HepG2 (cell line): ENCODE measurements at regions not wholly inside any gene's neighbourhood (a gene's known extent, or its start where the extent isn't known, plus 50 kb on each side); places are given as distances from the start of the nearest gene placed in this dataset.

Source experiments
- ATAC-seq: fragments of 200-7000 bp; cut with Tn5 transposase; 3 replicates; pipeline ENCODE4 v1.9.1; 2020; ENCODE audit warnings: mild to moderate bottlenecking, moderate library complexity
- BruUV-seq: library from RNA; stranded (reverse); fragments of 400-500 nt; replicated peaks from 2 replicates; lab custom pipeline; 2021; lab: Mats Ljungman, UMichigan
- CTCF ChIA-PET: fragments of 300-600 bp; formaldehyde crosslinking; extraction: SDS; loops from one replicate; lab custom pipeline; 2021; ENCODE audit warnings: low total read pairs, inconsistent platforms, low intra/inter-chr PET ratio; lab: Yijun Ruan, JAX
- POLR2A ChIA-PET: fragments of 350-600 bp; sonication (Branson Sonifier 250); formaldehyde crosslinking; loops from one replicate; lab custom pipeline; 2020; ENCODE audit warnings: antibody characterized with exemption, inconsistent platforms; lab: Yijun Ruan, JAX
- DNase-seq: peaks from one replicate; pipeline ENCODE4 v3.0.0-alpha.2; 2015; ENCODE audit warnings: low spot score
- FAIRE-seq: peaks from 3 replicates; lab custom pipeline; 2011; peaks lifted over from hg19 to GRCh38; lab: Jason Lieb, UNC
- H2AFZ ChIP-seq: one replicate; pipeline ENCODE4 v1.6.1; 2011; ENCODE audit warnings: low read length, inconsistent platforms
- H3K27ac ChIP-seq: fragments of 300-600 bp; 3 replicates; pipeline ENCODE4 v1.8.0; 2011; ENCODE audit warnings: mixed run types, mild to moderate bottlenecking, mixed read lengths, low read length, inconsistent platforms; ENCODE audit not compliant: insufficient read depth; ENCODE audit errors: extremely low read length
- H3K27me3 ChIP-seq, 2 experiments: fragments of 200-600 bp in 1 of 2; 2 replicates in 1 of 2; 3 replicates in 1 of 2; pipeline versions ENCODE4 v1.6.0 to v1.8.0; 2011; ENCODE audit warnings: low read length in 2 of 2, mild to moderate bottlenecking in 2 of 2, moderate library complexity in 2 of 2, inconsistent platforms in 1 of 2; ENCODE audit not compliant: insufficient read depth in 2 of 2, control insufficient read depth in 1 of 2
- H3K36me3 ChIP-seq, 2 experiments: fragments of 200-600 bp in 1 of 2; replicated peaks in 1 of 2; 2 replicates in 1 of 2; 3 replicates in 1 of 2; pipeline versions ENCODE4 v1.5.1 to v1.8.0; 2011; ENCODE audit warnings: low read length in 2 of 2, inconsistent platforms in 1 of 2; ENCODE audit not compliant: insufficient read depth in 2 of 2, control insufficient read depth in 1 of 2
- H3K4me1 ChIP-seq: 2 replicates; pipeline ENCODE4 v1.5.1; 2012; ENCODE audit warnings: low read length, inconsistent platforms; ENCODE audit not compliant: insufficient read depth
- H3K4me2 ChIP-seq: 2 replicates; pipeline ENCODE4 v1.6.0; 2011; ENCODE audit warnings: low read depth, low read length, inconsistent platforms
- H3K4me3 ChIP-seq, 3 experiments: fragments of 200-600 bp in 1 of 3; sonication (generic), shearing (Covaris generic) in 1 of 3; replicated peaks in 1 of 3; 2 replicates each; pipeline ENCODE4 v1.5.1; 2011 to 2016; ENCODE audit warnings: low read length in 3 of 3, inconsistent platforms in 2 of 3, low read depth in 2 of 3, mild to moderate bottlenecking in 2 of 3, control low read depth in 1 of 3, mixed read lengths in 1 of 3; ENCODE audit not compliant: insufficient read depth in 1 of 3
- H3K79me2 ChIP-seq: one replicate; pipeline ENCODE4 v1.6.1; 2011; ENCODE audit warnings: low read length, inconsistent platforms; ENCODE audit not compliant: insufficient read depth
- H3K9ac ChIP-seq: 2 replicates; pipeline ENCODE4 v1.6.0; 2011; ENCODE audit warnings: mild to moderate bottlenecking, low read depth, low read length, inconsistent platforms; ENCODE audit not compliant: insufficient read depth
- H3K9me3 ChIP-seq: 2 replicates; pipeline ENCODE4 v1.5.1; 2012; ENCODE audit warnings: mild to moderate bottlenecking, low read length
- H4K20me1 ChIP-seq: 2 replicates; pipeline ENCODE4 v1.6.0; 2011; ENCODE audit warnings: inconsistent platforms, mild to moderate bottlenecking, low read length, moderate library complexity; ENCODE audit not compliant: insufficient read depth
- CREM ChIP-seq, 2 experiments: sonication (generic) in 1 of 2; formaldehyde crosslinking in 1 of 2; IDR thresholded peaks; 2 replicates each; pipeline versions ENCODE4 v1.4.0 to v1.6.1; 2016 to 2020; ENCODE audit warnings: antibody characterized with exemption in 1 of 2, mild to moderate bottlenecking in 1 of 2, missing genetic modification reagents in 1 of 2
- EEA1 ChIP-seq: sonication (generic); formaldehyde crosslinking; IDR thresholded peaks from 2 replicates; pipeline ENCODE4 v1.5.1; 2020; ENCODE audit warnings: mild to moderate bottlenecking, missing genetic modification reagents, borderline replicate concordance
- KAT2B ChIP-seq: fragments of 150-350 bp; IDR thresholded peaks from 2 replicates; pipeline ENCODE4 v1.6.1; 2014; ENCODE audit warnings: low read depth, low read length, borderline replicate concordance
- SATB2 ChIP-seq: sonication (generic); formaldehyde crosslinking; IDR thresholded peaks from 2 replicates; pipeline ENCODE4 v1.5.0; 2020; ENCODE audit warnings: missing genetic modification reagents
- WIZ ChIP-seq: sonication (generic); formaldehyde crosslinking; IDR thresholded peaks from 2 replicates; pipeline ENCODE4 v1.5.1; 2020; ENCODE audit warnings: mild to moderate bottlenecking, missing genetic modification reagents
- ZFP82 ChIP-seq: sonication (generic); formaldehyde crosslinking; IDR thresholded peaks from 2 replicates; pipeline ENCODE4 v1.5.1; 2020; ENCODE audit warnings: mild to moderate bottlenecking, missing genetic modification reagents, borderline replicate concordance
- ZNF567 ChIP-seq: sonication (generic); formaldehyde crosslinking; IDR thresholded peaks from 2 replicates; pipeline ENCODE4 v1.8.1; 2023; ENCODE audit warnings: mild to moderate bottlenecking, missing genetic modification reagents, borderline replicate concordance
- ZNF672 ChIP-seq: sonication (generic); formaldehyde crosslinking; IDR thresholded peaks from 2 replicates; pipeline ENCODE4 v1.8.1; 2022; ENCODE audit warnings: missing genetic modification reagents
- ZNF7 ChIP-seq: IDR thresholded peaks from 2 replicates; pipeline ENCODE4 v1.6.1; 2016; ENCODE audit warnings: missing biosample characterization, missing genetic modification reagents
- ZSCAN30 ChIP-seq: sonication (generic); formaldehyde crosslinking; IDR thresholded peaks from 2 replicates; pipeline ENCODE4 v1.5.0; 2020; ENCODE audit warnings: mild to moderate bottlenecking, missing genetic modification reagents
- ZSCAN31 ChIP-seq: sonication (generic); formaldehyde crosslinking; IDR thresholded peaks from 2 replicates; pipeline ENCODE4 v1.5.0; 2020; ENCODE audit warnings: low read depth, mild to moderate bottlenecking, missing genetic modification reagents
- WGBS: methylation state at CpG from one replicate; pipeline ENCODE4 v1.1.6; 2017; ENCODE audit warnings: low lambda C conversion rate; 5-methylcytosine and 5-hydroxymethylcytosine counted together
- in situ Hi-C: cut with HindIII; loops from 2 replicates; pipeline ENCODE4 v1.10.0; 2017; ENCODE audit warnings: low pct_unique_long_range_greater_than_20kb; ENCODE audit not compliant: extremely low pct_ligation_motif_present
- intact Hi-C: fragments of 100-400 bp; cut with micrococcal nuclease; formaldehyde crosslinking; loops from one replicate; pipeline ENCODE4 v1.10.0; 2022; ENCODE audit not compliant: unreplicated experiment
- TF ChIP-seq, protein P1 (sequence below): sonication (generic); formaldehyde crosslinking; IDR thresholded peaks from 2 replicates; pipeline ENCODE4 v1.5.0; 2020; ENCODE audit warnings: missing genetic modification reagents, mild to moderate bottlenecking, borderline replicate concordance
- TF ChIP-seq, protein P2 (sequence below): sonication (generic); formaldehyde crosslinking; IDR thresholded peaks from 2 replicates; pipeline ENCODE4 v1.5.1; 2020; ENCODE audit warnings: missing genetic modification reagents, mild to moderate bottlenecking, borderline replicate concordance
- TF ChIP-seq, protein P3 (sequence below): sonication (generic); formaldehyde crosslinking; IDR thresholded peaks from 2 replicates; pipeline ENCODE4 v1.8.0; 2022; ENCODE audit warnings: low read depth, missing genetic modification reagents

DNA sequence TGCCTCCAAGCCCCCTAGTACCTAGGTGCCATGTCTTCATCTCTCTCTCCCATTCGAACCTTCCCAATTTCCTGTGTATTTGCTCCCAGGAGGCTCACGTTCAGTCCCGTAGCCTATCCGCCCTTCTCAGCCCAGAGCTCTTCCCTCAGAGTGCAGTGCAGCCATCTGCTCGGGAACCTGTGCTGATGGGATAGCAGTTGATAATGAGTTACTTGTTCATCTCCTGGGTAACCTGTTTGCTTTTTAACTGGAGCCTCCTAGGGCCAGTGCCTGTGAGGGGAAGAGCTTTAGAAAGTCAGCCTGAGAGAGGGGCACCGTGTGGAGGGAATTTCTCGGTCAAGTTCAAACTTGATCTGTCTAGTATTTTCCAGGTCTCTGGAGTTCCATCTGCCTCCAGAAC lies 229.8 kb upstream of the IL12B start:
- TF ChIP-seq CREM (IDR thresholded peaks at IDR 0.05) (no peak), CREM (CRISPR knock-in tag; IDR thresholded peaks at IDR 0.05) (no peak), ZNF7 (CRISPR knock-in tag) (no peak), EEA1 (no peak)
- TF ChIP-seq, protein P1, sequence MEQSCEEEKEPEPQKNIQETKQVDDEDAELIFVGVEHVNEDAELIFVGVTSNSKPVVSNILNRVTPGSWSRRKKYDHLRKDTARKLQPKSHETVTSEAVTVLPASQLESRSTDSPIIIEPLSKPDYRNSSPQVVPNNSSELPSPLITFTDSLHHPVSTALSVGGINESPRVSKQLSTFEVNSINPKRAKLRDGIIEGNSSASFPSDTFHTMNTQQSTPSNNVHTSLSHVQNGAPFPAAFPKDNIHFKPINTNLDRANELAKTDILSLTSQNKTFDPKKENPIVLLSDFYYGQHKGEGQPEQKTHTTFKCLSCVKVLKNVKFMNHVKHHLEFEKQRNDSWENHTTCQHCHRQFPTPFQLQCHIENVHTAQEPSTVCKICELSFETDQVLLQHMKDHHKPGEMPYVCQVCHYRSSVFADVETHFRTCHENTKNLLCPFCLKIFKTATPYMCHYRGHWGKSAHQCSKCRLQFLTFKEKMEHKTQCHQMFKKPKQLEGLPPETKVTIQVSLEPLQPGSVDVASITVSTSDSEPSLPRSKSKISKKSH (CRISPR knock-in tag): no peak
- ATAC-seq: no peak
- ChIA-PET POLR2A (no interaction called here), CTCF (no interaction called here)
- WGBS: 23% methylated on average over 7 of the region's 7 CpGs
- H3K36me3 ChIP-seq: no peaks in the 10 kb centered on the region
- no peak overlapping the region for H2AFZ ChIP-seq
- H3K4me2 ChIP-seq: no peak overlapping the region
- H3K79me2 ChIP-seq: no peaks in the 10 kb centered on the region
- no peaks in the 10 kb centered on the region for H3K4me1 ChIP-seq
- DNase-seq: no peak
- no TSS peak for BruUV-seq
- no peak overlapping the region for H3K27ac ChIP-seq
- in situ Hi-C loops (no loop called here), intact Hi-C loops (no loop called here)
- H3K4me3 ChIP-seq: no peak overlapping the region
- no peaks in the 10 kb centered on the region; a peak in 2 of 5 replicates for H3K27me3 ChIP-seq
- H3K9me3 ChIP-seq: no peaks in the 10 kb centered on the region
- FAIRE-seq: no peak
- H3K9ac ChIP-seq: no peak overlapping the region
- H4K20me1 ChIP-seq: no peaks in the 10 kb centered on the region

DNA sequence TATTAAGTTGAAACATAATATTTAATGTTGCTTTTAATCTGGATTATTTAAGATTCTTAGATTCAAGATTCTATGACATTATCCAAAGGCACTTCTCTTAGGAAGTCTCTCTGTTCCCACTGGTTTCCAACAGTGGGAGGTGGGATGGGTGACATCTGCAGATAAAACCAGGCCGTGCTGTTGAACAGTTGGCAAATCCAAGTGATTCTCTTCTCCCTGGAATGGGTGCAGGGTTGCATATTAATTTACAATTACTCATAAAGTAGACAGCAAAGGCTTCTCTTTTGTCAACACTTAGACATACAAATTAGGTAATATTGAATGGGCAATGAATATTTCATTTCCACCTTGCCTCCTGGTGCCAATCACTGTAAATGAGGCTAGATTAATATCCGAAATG lies 233.7 kb upstream of the IL12B start:
- Histone ChIP-seq H3K9me3 (no peaks in the 10 kb centered on the region), H3K27ac (no peak overlapping the region), H3K27me3 (peaks cover 0 to 1% of the 10 kb centered on the region in 2 experiments; a peak in 1 of 5 replicates), H3K9ac (no peak overlapping the region), H2AFZ (no peak overlapping the region), H3K4me2 (no peak overlapping the region), H3K4me3 (no peak overlapping the region), H3K79me2 (no peaks in the 10 kb centered on the region), H3K36me3 (no peaks in the 10 kb centered on the region), H4K20me1 (no peaks in the 10 kb centered on the region), H3K4me1 (no peaks in the 10 kb centered on the region)
- intact Hi-C loops (no loop called here), in situ Hi-C loops (no loop called here)
- ChIA-PET POLR2A (no interaction called here), CTCF (no interaction called here)
- ATAC-seq (no peak), FAIRE-seq (no peak), DNase-seq (no peak)
- 4% methylated on average over 2 of the region's 2 CpGs for WGBS
- BruUV-seq: no TSS peak
- TF ChIP-seq ZNF567 (CRISPR knock-in tag): no peak
- no peak for TF ChIP-seq WIZ
- TF ChIP-seq ZNF672: no peak
- TF ChIP-seq, protein P2, sequence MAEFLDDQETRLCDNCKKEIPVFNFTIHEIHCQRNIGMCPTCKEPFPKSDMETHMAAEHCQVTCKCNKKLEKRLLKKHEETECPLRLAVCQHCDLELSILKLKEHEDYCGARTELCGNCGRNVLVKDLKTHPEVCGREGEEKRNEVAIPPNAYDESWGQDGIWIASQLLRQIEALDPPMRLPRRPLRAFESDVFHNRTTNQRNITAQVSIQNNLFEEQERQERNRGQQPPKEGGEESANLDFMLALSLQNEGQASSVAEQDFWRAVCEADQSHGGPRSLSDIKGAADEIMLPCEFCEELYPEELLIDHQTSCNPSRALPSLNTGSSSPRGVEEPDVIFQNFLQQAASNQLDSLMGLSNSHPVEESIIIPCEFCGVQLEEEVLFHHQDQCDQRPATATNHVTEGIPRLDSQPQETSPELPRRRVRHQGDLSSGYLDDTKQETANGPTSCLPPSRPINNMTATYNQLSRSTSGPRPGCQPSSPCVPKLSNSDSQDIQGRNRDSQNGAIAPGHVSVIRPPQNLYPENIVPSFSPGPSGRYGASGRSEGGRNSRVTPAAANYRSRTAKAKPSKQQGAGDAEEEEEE (CRISPR knock-in tag): no peak
- TF ChIP-seq KAT2B: no peak
- no peak for TF ChIP-seq ZSCAN30 (CRISPR knock-in tag)
- TF ChIP-seq ZFP82 (CRISPR knock-in tag): no peak
- TF ChIP-seq, protein P3, sequence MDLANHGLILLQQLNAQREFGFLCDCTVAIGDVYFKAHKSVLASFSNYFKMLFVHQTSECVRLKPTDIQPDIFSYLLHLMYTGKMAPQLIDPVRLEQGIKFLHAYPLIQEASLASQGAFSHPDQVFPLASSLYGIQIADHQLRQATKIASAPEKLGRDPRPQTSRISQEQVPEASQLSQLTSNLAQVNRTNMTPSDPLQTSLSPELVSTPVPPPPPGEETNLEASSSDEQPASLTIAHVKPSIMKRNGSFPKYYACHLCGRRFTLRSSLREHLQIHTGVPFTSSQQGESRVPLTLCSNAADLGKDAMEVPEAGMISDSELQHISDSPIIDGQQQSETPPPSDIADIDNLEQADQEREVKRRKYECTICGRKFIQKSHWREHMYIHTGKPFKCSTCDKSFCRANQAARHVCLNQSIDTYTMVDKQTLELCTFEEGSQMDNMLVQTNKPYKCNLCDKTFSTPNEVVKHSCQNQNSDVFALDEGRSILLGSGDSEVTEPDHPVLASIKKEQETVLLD: no peak
- TF ChIP-seq SATB2 (CRISPR knock-in tag): no peak
- TF ChIP-seq ZSCAN31: no peak
